ENCODE measurements at regions not wholly inside any gene's neighbourhood (a gene's known extent, or its start where the extent isn't known, plus 50 kb on each side); places are given as distances from the start of the nearest gene placed in this dataset.

GRCh38 chr21:28207436-28208173, 785.1 kb downstream of the LTN1 start:
- H3K4me3 ChIP-seq (ENCODE audit: low read length): no peak overlapping the region
- DNase-seq (ENCODE audit: low read depth): peak; percentile 61
- TF ChIP-seq CTCF (IDR thresholded peaks at IDR 0.05; ENCODE audit: insufficient read depth, low read depth, low read length, missing control alignments): no peak

- no peak overlapping the region for H3K4me3 ChIP-seq (ENCODE audit: low read length)
- no peak for DNase-seq (ENCODE audit: low read depth)
- no peak for TF ChIP-seq CTCF (IDR thresholded peaks at IDR 0.05; ENCODE audit: insufficient read depth, low read depth, low read length, missing control alignments)
Observed at GRCh38 chr21:28200726-28201125, 792.0 kb downstream of the LTN1 start.

- no peak for TF ChIP-seq CTCF (IDR thresholded peaks at IDR 0.05; ENCODE audit: insufficient read depth, low read depth, low read length, missing control alignments)
- no peak overlapping the region for H3K4me3 ChIP-seq (ENCODE audit: low read length)
- DNase-seq (ENCODE audit: low read depth): no peak
Observed at GRCh38 chr21:28196981-28197380, 795.7 kb downstream of the LTN1 start.

GRCh38 chr21:28193189-28193588, 799.5 kb downstream of the LTN1 start:
- peak; percentile 16 for TF ChIP-seq CTCF (IDR thresholded peaks at IDR 0.05; ENCODE audit: insufficient read depth, low read depth, low read length, missing control alignments)
- H3K4me3 ChIP-seq (ENCODE audit: low read length): no peak overlapping the region
- peak; percentile 15 for DNase-seq (ENCODE audit: low read depth)

- TF ChIP-seq CTCF (IDR thresholded peaks at IDR 0.05; ENCODE audit: insufficient read depth, low read depth, low read length, missing control alignments): no peak
- no peak for DNase-seq (ENCODE audit: low read depth)
- H3K4me3 ChIP-seq (ENCODE audit: low read length): no peak overlapping the region
Observed at GRCh38 chr21:28186604-28187003, 806.1 kb downstream of the LTN1 start.

GRCh38 chr21:28181730-28182129, 810.9 kb downstream of the LTN1 start:
- DNase-seq (ENCODE audit: low read depth): no peak
- no peak for TF ChIP-seq CTCF (IDR thresholded peaks at IDR 0.05; ENCODE audit: insufficient read depth, low read depth, low read length, missing control alignments)
- H3K4me3 ChIP-seq (ENCODE audit: low read length): no peak overlapping the region

GRCh38 chr21:28179136-28179535, 813.5 kb downstream of the LTN1 start:
- no peak overlapping the region for H3K4me3 ChIP-seq (ENCODE audit: low read length)
- no peak for TF ChIP-seq CTCF (IDR thresholded peaks at IDR 0.05; ENCODE audit: insufficient read depth, low read depth, low read length, missing control alignments)
- DNase-seq (ENCODE audit: low read depth): no peak
